ENCODE measurements at regions not wholly inside any gene's neighbourhood (a gene's known extent, or its start where the extent isn't known, plus 50 kb on each side); places are given as distances from the start of the nearest gene placed in this dataset.
"Not testable (repeated sequence)": the region's sequence is repeated elsewhere in the genome, so short reads cannot be mapped to it uniquely, and the experiment has no call there.

GRCh38 chr4:183374950-183375555 lies 52.8 kb upstream of the CLDN24 start:
- CTCF ChIA-PET, result no interaction called here
- POLR2A ChIA-PET, result no interaction called here

GRCh38 chr4:183376381-183376780 lies 54.2 kb upstream of the CLDN24 start:
- ChIA-PET CTCF (no interaction called here), POLR2A (no interaction called here)

GRCh38 chr4:183377491-183377890 lies 55.3 kb upstream of the CLDN24 start:
- CTCF ChIA-PET, result no interaction called here
- POLR2A ChIA-PET, result no interaction called here

GRCh38 chr4:183378347-183378746 lies 56.1 kb upstream of the CLDN24 start:
- POLR2A ChIA-PET, CTCF ChIA-PET: not testable (repeated sequence)

GRCh38 chr4:183380901-183381300 lies 58.7 kb upstream of the CLDN24 start:
- POLR2A ChIA-PET, result no interaction called here
- CTCF ChIA-PET, result no interaction called here

- CTCF ChIA-PET, result interaction anchor here (0.6 kb wide), 1 partner anchor 66 kb away, joined by 3 read pairs; no protein-coding TSS in a partner anchor
Measured at GRCh38 chr4:183383606-183384005, 60.8 kb upstream of the CDKN2AIP start.

GRCh38 chr4:183384516-183384915 lies 59.9 kb upstream of the CDKN2AIP start:
- POLR2A ChIA-PET, result no interaction called here
- CTCF ChIA-PET, result no interaction called here

More at GRCh38 chr4:183383606-183384005, 60.8 kb upstream of the CDKN2AIP start:
- POLR2A ChIA-PET, result no interaction called here

GRCh38 chr4:183384983-183385382 lies 59.5 kb upstream of the CDKN2AIP start:
- CTCF ChIA-PET, result no interaction called here
- POLR2A ChIA-PET, result no interaction called here

GRCh38 chr4:183388021-183388420 lies 56.4 kb upstream of the CDKN2AIP start:
- ChIA-PET POLR2A (no interaction called here), CTCF (no interaction called here)

GRCh38 chr4:183388777-183389176 lies 55.7 kb upstream of the CDKN2AIP start:
- CTCF ChIA-PET, result no interaction called here
- POLR2A ChIA-PET, result no interaction called here

- ChIA-PET POLR2A (no interaction called here), CTCF (no interaction called here)
Measured at GRCh38 chr4:183390374-183390773, 54.1 kb upstream of the CDKN2AIP start.

- CTCF ChIA-PET, result no interaction called here
- POLR2A ChIA-PET, result no interaction called here
Measured at GRCh38 chr4:183391204-183391603, 53.2 kb upstream of the CDKN2AIP start.

- ChIA-PET POLR2A (no interaction called here), CTCF (interaction anchor here (0.7 kb wide), 1 partner anchor 423 kb away, joined by 4 read pairs; no protein-coding TSS in a partner anchor)
Measured at GRCh38 chr4:183392377-183392776, 52.1 kb upstream of the CDKN2AIP start.

- CTCF ChIA-PET, result no interaction called here
- POLR2A ChIA-PET, result no interaction called here
Measured at GRCh38 chr4:183393446-183393845, 51.0 kb upstream of the CDKN2AIP start.

- CTCF ChIA-PET, result no interaction called here
- POLR2A ChIA-PET, result no interaction called here
Measured at GRCh38 chr4:183394166-183394951, 50.1 kb upstream of the CDKN2AIP start.
